Endodermal cell (in vitro differentiated cells): ENCODE measurements at regions not wholly inside any gene's neighbourhood (a gene's known extent, or its start where the extent isn't known, plus 50 kb on each side); places are given as distances from the start of the nearest gene placed in this dataset.
"Not testable (repeated sequence)": the region's sequence is repeated elsewhere in the genome, so short reads cannot be mapped to it uniquely, and the experiment has no call there.

Experiments
- DNase-seq: peaks from one replicate; pipeline ENCODE4 v3.0.0-alpha.2; 2017
- H3K27ac ChIP-seq: 2 replicates; pipeline ENCODE4 v1.5.1; 2013; ENCODE audit warnings: mild to moderate bottlenecking, low read depth, low read length, moderate library complexity
- H3K27me3 ChIP-seq: 2 replicates; pipeline ENCODE4 v1.6.1; 2013; ENCODE audit warnings: mild to moderate bottlenecking, low read length, moderate library complexity; ENCODE audit not compliant: insufficient read depth, control insufficient read depth, poor library complexity, severe bottlenecking
- H3K36me3 ChIP-seq: 2 replicates; pipeline ENCODE4 v1.7.0; 2013; ENCODE audit warnings: mild to moderate bottlenecking, low read length, moderate library complexity; ENCODE audit not compliant: control insufficient read depth, insufficient read depth
- H3K4me1 ChIP-seq: one replicate; pipeline ENCODE4 v1.7.0; 2013; ENCODE audit warnings: low read length; ENCODE audit not compliant: control insufficient read depth, insufficient read depth
- H3K4me3 ChIP-seq: 2 replicates; pipeline ENCODE4 v1.5.1; 2013; ENCODE audit warnings: mild to moderate bottlenecking, low read length, moderate library complexity
- H3K9ac ChIP-seq: 2 replicates; pipeline ENCODE4 v1.6.1; 2013; ENCODE audit warnings: mild to moderate bottlenecking, low read length, moderate library complexity; ENCODE audit not compliant: poor library complexity, severe bottlenecking; ENCODE audit errors: extremely low read depth
- H3K9me3 ChIP-seq: 2 replicates; pipeline ENCODE4 v1.6.1; 2013; ENCODE audit warnings: mild to moderate bottlenecking, low read length, moderate library complexity; ENCODE audit not compliant: control insufficient read depth
- H3K27ac Mint-ChIP-seq: 2 replicates; pipeline ENCODE4 v1.8.0; 2020; ENCODE audit warnings: mixed read lengths
- H3K27me3 Mint-ChIP-seq: 2 replicates; pipeline ENCODE4 v1.8.0; 2021; ENCODE audit warnings: mild to moderate bottlenecking, mixed read lengths; ENCODE audit not compliant: insufficient read depth
- H3K36me3 Mint-ChIP-seq: 2 replicates; pipeline ENCODE4 v1.8.0; 2020; ENCODE audit warnings: low read depth, mixed read lengths
- H3K4me1 Mint-ChIP-seq: 2 replicates; pipeline ENCODE4 v1.8.0; 2020; ENCODE audit warnings: mixed read lengths
- H3K4me3 Mint-ChIP-seq: 2 replicates; pipeline ENCODE4 v1.8.0; 2020; ENCODE audit warnings: mild to moderate bottlenecking, moderate library complexity, mixed read lengths
- H3K9me3 Mint-ChIP-seq: 2 replicates; pipeline ENCODE4 v1.8.0; 2020; ENCODE audit warnings: mild to moderate bottlenecking, mixed read lengths
- CTCF ChIP-seq: fragments of 200-600 bp; sonication (generic); conservative IDR thresholded peaks from 2 replicates; pipeline ENCODE4 v1.5.0; 2021; ENCODE audit warnings: antibody characterized with exemption, mild to moderate bottlenecking
- WGBS, 2 experiments: methylation state at CpG; one replicate each; pipeline versions ENCODE4 v1.1.5 to v1.1.7; 2013; ENCODE audit warnings: missing lambda C conversion rate in 2 of 2, mixed read lengths in 1 of 2; ENCODE audit not compliant: insufficient coverage in 1 of 2, insufficient read length in 1 of 2; 5-methylcytosine and 5-hydroxymethylcytosine counted together

GRCh38 chr6:102154874-102155273 lies 761.4 kb downstream of the GRIK2 start:
- TF ChIP-seq CTCF = no peak
- Mint-ChIP-seq H3K27ac (no peak overlapping the region), H3K4me3 (no peak overlapping the region), H3K4me1 (peaks cover 8% of the 10 kb centered on the region), H3K9me3 (no peaks in the 10 kb centered on the region), H3K36me3 (no peaks in the 10 kb centered on the region), H3K27me3 (no peaks in the 10 kb centered on the region)
- H3K4me3 ChIP-seq = no peak overlapping the region
- H3K27ac ChIP-seq = no peak overlapping the region
- H3K9me3 ChIP-seq = no peaks in the 10 kb centered on the region
- no peak overlapping the region for H3K9ac ChIP-seq
- no peak for DNase-seq
- H3K36me3 ChIP-seq = no peaks in the 10 kb centered on the region
- no peaks in the 10 kb centered on the region for H3K4me1 ChIP-seq
- H3K27me3 ChIP-seq = no peaks in the 10 kb centered on the region
- WGBS, 2 experiments = 90% methylated on average over 1 of the region's 1 CpG; no CpG with 5 or more reads in 1 of the 2 experiments

GRCh38 chr6:102169802-102170201 lies 776.3 kb downstream of the GRIK2 start:
- Mint-ChIP-seq H3K4me3 (peak overlapping the region; percentile 58), H3K9me3 (peaks cover 45% of the 10 kb centered on the region), H3K36me3 (peaks cover 20% of the 10 kb centered on the region), H3K27ac (peak overlapping the region; percentile 93)
- not testable (repeated sequence) for H3K27ac ChIP-seq, H3K27me3 Mint-ChIP-seq, H3K4me1 ChIP-seq, H3K27me3 ChIP-seq, H3K9ac ChIP-seq, H3K4me1 Mint-ChIP-seq, H3K36me3 ChIP-seq
- 70 to 80% methylated on average over 7 to 16 of the region's 18 CpGs for WGBS, 2 experiments
- peak; percentile 59 for DNase-seq
- peaks cover 33% of the 10 kb centered on the region for H3K9me3 ChIP-seq
- peak overlapping the region; percentile 24 for H3K4me3 ChIP-seq

GRCh38 chr6:102187186-102187585 lies 793.7 kb downstream of the GRIK2 start:
- Mint-ChIP-seq H3K27ac (no peak overlapping the region), H3K36me3 (no peaks in the 10 kb centered on the region), H3K4me1 (no peaks in the 10 kb centered on the region), H3K27me3 (no peaks in the 10 kb centered on the region), H3K4me3 (no peak overlapping the region), H3K9me3 (no peaks in the 10 kb centered on the region)
- no peak for TF ChIP-seq CTCF
- DNase-seq = no peak
- Histone ChIP-seq H3K4me3 (no peak overlapping the region), H3K27ac (no peak overlapping the region), H3K9ac (no peak overlapping the region), H3K4me1 (no peaks in the 10 kb centered on the region), H3K27me3 (no peaks in the 10 kb centered on the region), H3K36me3 (no peaks in the 10 kb centered on the region), H3K9me3 (no peaks in the 10 kb centered on the region)
- WGBS, 2 experiments = no CpG with 5 or more reads among the region's 2 CpGs

- no peak overlapping the region for H3K9ac ChIP-seq
- Mint-ChIP-seq H3K27ac (no peak overlapping the region), H3K4me1 (no peaks in the 10 kb centered on the region), H3K27me3 (no peaks in the 10 kb centered on the region), H3K9me3 (peaks cover 42% of the 10 kb centered on the region), H3K36me3 (peaks cover 4% of the 10 kb centered on the region), H3K4me3 (no peak overlapping the region)
- WGBS, 2 experiments = 75 to 78% methylated on average over 1 of the region's 1 CpG
- peaks cover 46% of the 10 kb centered on the region for H3K9me3 ChIP-seq
- TF ChIP-seq CTCF = no peak
- DNase-seq = no peak
- H3K36me3 ChIP-seq = no peaks in the 10 kb centered on the region
- no peak overlapping the region for H3K4me3 ChIP-seq
- H3K4me1 ChIP-seq = no peaks in the 10 kb centered on the region
- H3K27ac ChIP-seq = no peak overlapping the region
- H3K27me3 ChIP-seq = no peaks in the 10 kb centered on the region
These were observed 801.8 kb downstream of the GRIK2 start for GRCh38 chr6:102195311-102195710.
